WTC11 (cell line): ENCODE measurements at regions not wholly inside any gene's neighbourhood (a gene's known extent, or its start where the extent isn't known, plus 50 kb on each side); places are given as distances from the start of the nearest gene placed in this dataset.

Experiments
- ATAC-seq: fragments of 200-7000 bp; cut with Tn5 transposase; 2 replicates; pipeline ENCODE4 v1.10.0; 2021; ENCODE audit warnings: mild to moderate bottlenecking, moderate library complexity
- CTCF ChIA-PET: fragments of 300-600 bp; sonication (Branson Sonifier 250); formaldehyde crosslinking; loops from one replicate; lab custom pipeline; 2021; ENCODE audit warnings: antibody characterized with exemption; lab: Charles Lee
- POLR2A ChIA-PET: fragments of 350-600 bp; sonication (Branson Sonifier 250); formaldehyde crosslinking; loops from one replicate; lab custom pipeline; 2021; ENCODE audit warnings: antibody characterized with exemption; lab: Charles Lee
- DNase-seq: peaks from one replicate; pipeline ENCODE4 v3.0.0; 2021; ENCODE audit warnings: low spot score
- H3K27ac Mint-ChIP-seq: 2 replicates; pipeline ENCODE4 v1.8.0; 2021; ENCODE audit warnings: mixed read lengths
- H3K27me3 Mint-ChIP-seq: 2 replicates; pipeline ENCODE4 v1.8.0; 2021; ENCODE audit warnings: low read depth, mild to moderate bottlenecking, moderate library complexity, mixed read lengths
- H3K36me3 Mint-ChIP-seq: 2 replicates; pipeline ENCODE4 v1.8.0; 2021; ENCODE audit warnings: mixed read lengths
- H3K4me1 Mint-ChIP-seq: 2 replicates; pipeline ENCODE4 v1.8.0; 2022; ENCODE audit warnings: mixed read lengths
- H3K4me3 Mint-ChIP-seq: 2 replicates; pipeline ENCODE4 v1.8.0; 2021; ENCODE audit warnings: mild to moderate bottlenecking, moderate library complexity, mixed read lengths
- H3K9me3 Mint-ChIP-seq: 2 replicates; pipeline ENCODE4 v1.8.0; 2021; ENCODE audit warnings: mixed read lengths
- ESRRA ChIP-seq: sonication (generic); formaldehyde crosslinking; IDR thresholded peaks from 2 replicates; pipeline ENCODE4 v1.8.1; 2022; ENCODE audit warnings: mild to moderate bottlenecking, missing genetic modification reagents, borderline replicate concordance
- GABPB1 ChIP-seq: sonication (generic); formaldehyde crosslinking; IDR thresholded peaks from 2 replicates; pipeline ENCODE4 v1.8.1; 2023; ENCODE audit warnings: mild to moderate bottlenecking, missing genetic modification reagents
- HMGA2 ChIP-seq: fragments of 250-450 bp; sonication (Bioruptor Pico); IDR thresholded peaks from 2 replicates; pipeline ENCODE4 v1.4.0; 2021; ENCODE audit warnings: mild to moderate bottlenecking, moderate library complexity
- IRF2 ChIP-seq: sonication (generic); formaldehyde crosslinking; IDR thresholded peaks from 2 replicates; pipeline ENCODE4 v1.8.0; 2022; ENCODE audit warnings: low read depth, missing genetic modification reagents, borderline replicate concordance
- NR2C2 ChIP-seq: sonication (generic); formaldehyde crosslinking; IDR thresholded peaks from 2 replicates; pipeline ENCODE4 v1.8.0; 2022; ENCODE audit warnings: mild to moderate bottlenecking, missing genetic modification reagents
- OVOL2 ChIP-seq: fragments of 250-450 bp; sonication (Bioruptor Pico); IDR thresholded peaks from 2 replicates; pipeline ENCODE4 v1.9.0; 2021; ENCODE audit warnings: mild to moderate bottlenecking, borderline replicate concordance
- RORB ChIP-seq: fragments of 250-450 bp; sonication (Bioruptor Pico); IDR thresholded peaks from 2 replicates; pipeline ENCODE4 v1.9.0; 2021; ENCODE audit warnings: mild to moderate bottlenecking
- SMAD4 ChIP-seq: sonication (generic); formaldehyde crosslinking; IDR thresholded peaks from 2 replicates; pipeline ENCODE4 v1.8.0; 2022; ENCODE audit warnings: mild to moderate bottlenecking, missing genetic modification reagents
- TCF7 ChIP-seq: sonication (generic); formaldehyde crosslinking; IDR thresholded peaks from 2 replicates; pipeline ENCODE4 v1.8.0; 2022; ENCODE audit warnings: mild to moderate bottlenecking, low read depth, missing genetic modification reagents, moderate library complexity
- TP53 ChIP-seq: sonication (generic); formaldehyde crosslinking; IDR thresholded peaks from 2 replicates; pipeline ENCODE4 v1.8.1; 2023; ENCODE audit warnings: mild to moderate bottlenecking, missing genetic modification reagents
- ZNF121 ChIP-seq: sonication (generic); formaldehyde crosslinking; IDR thresholded peaks from 2 replicates; pipeline ENCODE4 v1.8.0; 2023; ENCODE audit warnings: missing genetic modification reagents
- ZNF138 ChIP-seq: sonication (generic); formaldehyde crosslinking; conservative IDR thresholded peaks from 2 replicates; pipeline ENCODE4 v1.8.1; 2022; ENCODE audit warnings: mild to moderate bottlenecking, moderate library complexity, missing genetic modification reagents
- TF ChIP-seq, protein P1 (sequence below): sonication (generic); formaldehyde crosslinking; IDR thresholded peaks from 2 replicates; pipeline ENCODE4 v1.8.1; 2023; ENCODE audit warnings: mild to moderate bottlenecking, moderate library complexity, missing genetic modification reagents
- TF ChIP-seq, protein P2 (sequence below): sonication (generic); formaldehyde crosslinking; IDR thresholded peaks from 2 replicates; pipeline ENCODE4 v1.8.0; 2023; ENCODE audit warnings: mild to moderate bottlenecking, missing genetic modification reagents
- TF ChIP-seq, protein P3 (sequence below): sonication (generic); formaldehyde crosslinking; IDR thresholded peaks from 2 replicates; pipeline ENCODE4 v1.8.1; 2022; ENCODE audit warnings: low read depth, missing genetic modification reagents, borderline replicate concordance
- TF ChIP-seq, protein P4 (sequence below): fragments of 250-450 bp; sonication (Bioruptor Pico); IDR thresholded peaks from 2 replicates; pipeline ENCODE4 v2.1.2; 2022; ENCODE audit warnings: mild to moderate bottlenecking, moderate library complexity
- TF ChIP-seq, protein P5 (sequence below): sonication (generic); formaldehyde crosslinking; conservative IDR thresholded peaks from 2 replicates; pipeline ENCODE4 v1.8.1; 2022; ENCODE audit warnings: mild to moderate bottlenecking, missing genetic modification reagents
- TF ChIP-seq, protein P6 (sequence below): sonication (generic); formaldehyde crosslinking; IDR thresholded peaks from 2 replicates; pipeline ENCODE4 v1.8.0; 2022; ENCODE audit warnings: mild to moderate bottlenecking, missing genetic modification reagents
- TF ChIP-seq, protein P7 (sequence below): fragments of 250-450 bp; sonication (Bioruptor Pico); IDR thresholded peaks from 2 replicates; pipeline ENCODE4 v1.9.0; 2021; ENCODE audit warnings: mild to moderate bottlenecking
- TF ChIP-seq, protein P8 (sequence below): fragments of 250-450 bp; sonication (Bioruptor Pico); IDR thresholded peaks from 2 replicates; pipeline ENCODE4 v1.8.0; 2021; ENCODE audit warnings: mild to moderate bottlenecking
- TF ChIP-seq, protein P9 (sequence below): sonication (generic); formaldehyde crosslinking; IDR thresholded peaks from 2 replicates; pipeline ENCODE4 v1.8.0; 2023; ENCODE audit warnings: missing genetic modification reagents

DNA sequence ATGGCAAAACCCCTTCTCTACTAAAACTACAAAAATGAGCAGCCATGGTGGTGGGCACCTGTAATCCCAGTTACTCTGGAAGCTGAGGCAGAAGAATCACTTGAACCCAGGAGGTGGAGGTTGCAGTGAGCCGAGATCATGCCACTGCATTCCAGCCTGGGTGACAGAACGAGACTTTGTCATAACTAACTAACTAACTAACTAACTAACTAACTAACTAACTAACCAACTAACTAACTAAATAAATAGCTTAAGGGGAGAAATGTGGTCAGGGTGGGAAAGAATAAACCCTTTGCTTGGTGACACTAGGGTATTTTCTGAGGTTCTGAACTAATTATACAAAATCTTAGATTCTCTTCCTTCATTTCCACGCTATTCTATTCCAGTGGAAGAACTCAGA is 184.4 kb upstream of the MEF2C start (continued):
- TF ChIP-seq, protein P1, sequence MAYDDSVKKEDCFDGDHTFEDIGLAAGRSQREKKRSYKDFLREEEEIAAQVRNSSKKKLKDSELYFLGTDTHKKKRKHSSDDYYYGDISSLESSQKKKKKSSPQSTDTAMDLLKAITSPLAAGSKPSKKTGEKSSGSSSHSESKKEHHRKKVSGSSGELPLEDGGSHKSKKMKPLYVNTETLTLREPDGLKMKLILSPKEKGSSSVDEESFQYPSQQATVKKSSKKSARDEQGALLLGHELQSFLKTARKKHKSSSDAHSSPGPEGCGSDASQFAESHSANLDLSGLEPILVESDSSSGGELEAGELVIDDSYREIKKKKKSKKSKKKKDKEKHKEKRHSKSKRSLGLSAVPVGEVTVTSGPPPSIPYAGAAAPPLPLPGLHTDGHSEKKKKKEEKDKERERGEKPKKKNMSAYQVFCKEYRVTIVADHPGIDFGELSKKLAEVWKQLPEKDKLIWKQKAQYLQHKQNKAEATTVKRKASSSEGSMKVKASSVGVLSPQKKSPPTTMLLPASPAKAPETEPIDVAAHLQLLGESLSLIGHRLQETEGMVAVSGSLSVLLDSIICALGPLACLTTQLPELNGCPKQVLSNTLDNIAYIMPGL (CRISPR knock-in tag) = no peak

DNA sequence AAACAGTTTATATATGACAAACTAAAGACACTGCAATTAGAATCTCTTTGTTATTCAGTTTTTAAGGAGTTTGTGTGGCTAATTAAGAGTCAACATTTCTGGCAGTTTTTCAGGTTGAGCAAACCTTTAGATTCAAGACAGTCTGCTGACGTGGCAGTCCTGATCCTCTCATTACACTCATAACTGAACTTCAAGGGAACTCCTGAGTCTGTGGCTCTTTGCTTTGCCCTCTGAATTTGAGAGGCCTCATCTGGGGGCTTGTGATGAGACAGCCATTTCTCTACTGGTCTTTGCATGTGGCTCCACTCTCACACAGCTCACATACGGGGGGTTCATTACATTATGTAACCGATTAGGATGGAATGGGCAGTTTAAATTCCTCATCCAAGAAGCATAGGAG is 182.9 kb upstream of the MEF2C start:
- Mint-ChIP-seq H3K36me3 (no peaks in the 10 kb centered on the region), H3K4me3 (no peak overlapping the region), H3K9me3 (no peaks in the 10 kb centered on the region), H3K27me3 (no peaks in the 10 kb centered on the region), H3K4me1 (peaks cover 6% of the 10 kb centered on the region), H3K27ac (no peak overlapping the region)
- TF ChIP-seq, protein P2, sequence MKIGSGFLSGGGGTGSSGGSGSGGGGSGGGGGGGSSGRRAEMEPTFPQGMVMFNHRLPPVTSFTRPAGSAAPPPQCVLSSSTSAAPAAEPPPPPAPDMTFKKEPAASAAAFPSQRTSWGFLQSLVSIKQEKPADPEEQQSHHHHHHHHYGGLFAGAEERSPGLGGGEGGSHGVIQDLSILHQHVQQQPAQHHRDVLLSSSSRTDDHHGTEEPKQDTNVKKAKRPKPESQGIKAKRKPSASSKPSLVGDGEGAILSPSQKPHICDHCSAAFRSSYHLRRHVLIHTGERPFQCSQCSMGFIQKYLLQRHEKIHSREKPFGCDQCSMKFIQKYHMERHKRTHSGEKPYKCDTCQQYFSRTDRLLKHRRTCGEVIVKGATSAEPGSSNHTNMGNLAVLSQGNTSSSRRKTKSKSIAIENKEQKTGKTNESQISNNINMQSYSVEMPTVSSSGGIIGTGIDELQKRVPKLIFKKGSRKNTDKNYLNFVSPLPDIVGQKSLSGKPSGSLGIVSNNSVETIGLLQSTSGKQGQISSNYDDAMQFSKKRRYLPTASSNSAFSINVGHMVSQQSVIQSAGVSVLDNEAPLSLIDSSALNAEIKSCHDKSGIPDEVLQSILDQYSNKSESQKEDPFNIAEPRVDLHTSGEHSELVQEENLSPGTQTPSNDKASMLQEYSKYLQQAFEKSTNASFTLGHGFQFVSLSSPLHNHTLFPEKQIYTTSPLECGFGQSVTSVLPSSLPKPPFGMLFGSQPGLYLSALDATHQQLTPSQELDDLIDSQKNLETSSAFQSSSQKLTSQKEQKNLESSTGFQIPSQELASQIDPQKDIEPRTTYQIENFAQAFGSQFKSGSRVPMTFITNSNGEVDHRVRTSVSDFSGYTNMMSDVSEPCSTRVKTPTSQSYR (CRISPR knock-in tag) = no peak
- no peak for TF ChIP-seq OVOL2 (CRISPR knock-in tag)
- TF ChIP-seq GABPB1 (CRISPR knock-in tag) = no peak
- TF ChIP-seq, protein P3, sequence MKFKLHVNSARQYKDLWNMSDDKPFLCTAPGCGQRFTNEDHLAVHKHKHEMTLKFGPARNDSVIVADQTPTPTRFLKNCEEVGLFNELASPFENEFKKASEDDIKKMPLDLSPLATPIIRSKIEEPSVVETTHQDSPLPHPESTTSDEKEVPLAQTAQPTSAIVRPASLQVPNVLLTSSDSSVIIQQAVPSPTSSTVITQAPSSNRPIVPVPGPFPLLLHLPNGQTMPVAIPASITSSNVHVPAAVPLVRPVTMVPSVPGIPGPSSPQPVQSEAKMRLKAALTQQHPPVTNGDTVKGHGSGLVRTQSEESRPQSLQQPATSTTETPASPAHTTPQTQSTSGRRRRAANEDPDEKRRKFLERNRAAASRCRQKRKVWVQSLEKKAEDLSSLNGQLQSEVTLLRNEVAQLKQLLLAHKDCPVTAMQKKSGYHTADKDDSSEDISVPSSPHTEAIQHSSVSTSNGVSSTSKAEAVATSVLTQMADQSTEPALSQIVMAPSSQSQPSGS (CRISPR knock-in tag) = no peak
- TF ChIP-seq SMAD4 (CRISPR knock-in tag) = no peak
- TF ChIP-seq ZNF138 (CRISPR knock-in tag) = no peak
- TF ChIP-seq IRF2 = no peak
- no peak for TF ChIP-seq HMGA2 (CRISPR knock-in tag)
- TF ChIP-seq, protein P4, sequence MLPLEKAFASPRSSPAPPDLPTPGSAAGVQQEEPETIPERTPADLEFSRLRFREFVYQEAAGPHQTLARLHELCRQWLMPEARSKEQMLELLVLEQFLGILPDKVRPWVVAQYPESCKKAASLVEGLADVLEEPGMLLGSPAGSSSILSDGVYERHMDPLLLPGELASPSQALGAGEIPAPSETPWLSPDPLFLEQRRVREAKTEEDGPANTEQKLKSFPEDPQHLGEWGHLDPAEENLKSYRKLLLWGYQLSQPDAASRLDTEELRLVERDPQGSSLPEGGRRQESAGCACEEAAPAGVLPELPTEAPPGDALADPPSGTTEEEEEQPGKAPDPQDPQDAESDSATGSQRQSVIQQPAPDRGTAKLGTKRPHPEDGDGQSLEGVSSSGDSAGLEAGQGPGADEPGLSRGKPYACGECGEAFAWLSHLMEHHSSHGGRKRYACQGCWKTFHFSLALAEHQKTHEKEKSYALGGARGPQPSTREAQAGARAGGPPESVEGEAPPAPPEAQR (CRISPR knock-in tag) = no peak
- TF ChIP-seq, protein P5, sequence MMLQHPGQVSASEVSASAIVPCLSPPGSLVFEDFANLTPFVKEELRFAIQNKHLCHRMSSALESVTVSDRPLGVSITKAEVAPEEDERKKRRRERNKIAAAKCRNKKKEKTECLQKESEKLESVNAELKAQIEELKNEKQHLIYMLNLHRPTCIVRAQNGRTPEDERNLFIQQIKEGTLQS (CRISPR knock-in tag) = no peak
- TF ChIP-seq, protein P6, sequence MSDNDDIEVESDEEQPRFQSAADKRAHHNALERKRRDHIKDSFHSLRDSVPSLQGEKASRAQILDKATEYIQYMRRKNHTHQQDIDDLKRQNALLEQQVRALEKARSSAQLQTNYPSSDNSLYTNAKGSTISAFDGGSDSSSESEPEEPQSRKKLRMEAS (CRISPR knock-in tag) = no peak
- TF ChIP-seq RORB (CRISPR knock-in tag) = no peak
- TF ChIP-seq ZNF121 (CRISPR knock-in tag) = no peak
- TF ChIP-seq TCF7 = no peak
- TF ChIP-seq, protein P7, sequence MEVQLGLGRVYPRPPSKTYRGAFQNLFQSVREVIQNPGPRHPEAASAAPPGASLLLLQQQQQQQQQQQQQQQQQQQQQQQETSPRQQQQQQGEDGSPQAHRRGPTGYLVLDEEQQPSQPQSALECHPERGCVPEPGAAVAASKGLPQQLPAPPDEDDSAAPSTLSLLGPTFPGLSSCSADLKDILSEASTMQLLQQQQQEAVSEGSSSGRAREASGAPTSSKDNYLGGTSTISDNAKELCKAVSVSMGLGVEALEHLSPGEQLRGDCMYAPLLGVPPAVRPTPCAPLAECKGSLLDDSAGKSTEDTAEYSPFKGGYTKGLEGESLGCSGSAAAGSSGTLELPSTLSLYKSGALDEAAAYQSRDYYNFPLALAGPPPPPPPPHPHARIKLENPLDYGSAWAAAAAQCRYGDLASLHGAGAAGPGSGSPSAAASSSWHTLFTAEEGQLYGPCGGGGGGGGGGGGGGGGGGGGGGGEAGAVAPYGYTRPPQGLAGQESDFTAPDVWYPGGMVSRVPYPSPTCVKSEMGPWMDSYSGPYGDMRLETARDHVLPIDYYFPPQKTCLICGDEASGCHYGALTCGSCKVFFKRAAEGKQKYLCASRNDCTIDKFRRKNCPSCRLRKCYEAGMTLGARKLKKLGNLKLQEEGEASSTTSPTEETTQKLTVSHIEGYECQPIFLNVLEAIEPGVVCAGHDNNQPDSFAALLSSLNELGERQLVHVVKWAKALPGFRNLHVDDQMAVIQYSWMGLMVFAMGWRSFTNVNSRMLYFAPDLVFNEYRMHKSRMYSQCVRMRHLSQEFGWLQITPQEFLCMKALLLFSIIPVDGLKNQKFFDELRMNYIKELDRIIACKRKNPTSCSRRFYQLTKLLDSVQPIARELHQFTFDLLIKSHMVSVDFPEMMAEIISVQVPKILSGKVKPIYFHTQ (CRISPR knock-in tag) = no peak
- TF ChIP-seq NR2C2 (CRISPR knock-in tag) = no peak
- no peak for TF ChIP-seq TP53 (CRISPR knock-in tag)
- TF ChIP-seq, protein P8, sequence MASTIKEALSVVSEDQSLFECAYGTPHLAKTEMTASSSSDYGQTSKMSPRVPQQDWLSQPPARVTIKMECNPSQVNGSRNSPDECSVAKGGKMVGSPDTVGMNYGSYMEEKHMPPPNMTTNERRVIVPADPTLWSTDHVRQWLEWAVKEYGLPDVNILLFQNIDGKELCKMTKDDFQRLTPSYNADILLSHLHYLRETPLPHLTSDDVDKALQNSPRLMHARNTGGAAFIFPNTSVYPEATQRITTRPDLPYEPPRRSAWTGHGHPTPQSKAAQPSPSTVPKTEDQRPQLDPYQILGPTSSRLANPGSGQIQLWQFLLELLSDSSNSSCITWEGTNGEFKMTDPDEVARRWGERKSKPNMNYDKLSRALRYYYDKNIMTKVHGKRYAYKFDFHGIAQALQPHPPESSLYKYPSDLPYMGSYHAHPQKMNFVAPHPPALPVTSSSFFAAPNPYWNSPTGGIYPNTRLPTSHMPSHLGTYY = no peak
- TF ChIP-seq ESRRA = no peak
- TF ChIP-seq, protein P9, sequence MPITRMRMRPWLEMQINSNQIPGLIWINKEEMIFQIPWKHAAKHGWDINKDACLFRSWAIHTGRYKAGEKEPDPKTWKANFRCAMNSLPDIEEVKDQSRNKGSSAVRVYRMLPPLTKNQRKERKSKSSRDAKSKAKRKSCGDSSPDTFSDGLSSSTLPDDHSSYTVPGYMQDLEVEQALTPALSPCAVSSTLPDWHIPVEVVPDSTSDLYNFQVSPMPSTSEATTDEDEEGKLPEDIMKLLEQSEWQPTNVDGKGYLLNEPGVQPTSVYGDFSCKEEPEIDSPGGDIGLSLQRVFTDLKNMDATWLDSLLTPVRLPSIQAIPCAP (CRISPR knock-in tag) = no peak
- CTCF ChIA-PET = interaction anchor here (0.6 kb wide), 1 partner anchor 218 kb away, joined by 4 read pairs; no protein-coding TSS in a partner anchor
- POLR2A ChIA-PET = no interaction called here
- ATAC-seq (no peak), DNase-seq (no peak)
